Fibroblast of lung (primary cell): ENCODE measurements at regions not wholly inside any gene's neighbourhood (a gene's known extent, or its start where the extent isn't known, plus 50 kb on each side); places are given as distances from the start of the nearest gene placed in this dataset.
A peak's percentile ranks its signal among the peaks of the same experiment; 100 is the strongest.

Experiments used
- DNase-seq, 2 donors: peaks; one replicate each; pipeline versions ENCODE4 v3.0.0 to v3.0.0-alpha.2; 2010; ENCODE audit warnings: low read depth in 2 of 2
- H2AFZ ChIP-seq: 2 replicates; pipeline ENCODE4 v1.5.1; 2012; ENCODE audit warnings: low read length, control low read depth, inconsistent platforms
- H3K27ac ChIP-seq: 2 replicates; pipeline ENCODE4 v1.5.1; 2011; ENCODE audit warnings: low read length, control low read depth; ENCODE audit not compliant: insufficient read depth
- H3K27me3 ChIP-seq: 2 replicates; pipeline ENCODE4 v1.5.1; 2011; ENCODE audit warnings: mild to moderate bottlenecking, low read length; ENCODE audit not compliant: control insufficient read depth, insufficient read depth
- H3K36me3 ChIP-seq: 2 replicates; pipeline ENCODE4 v1.5.1; 2011; ENCODE audit warnings: low read length; ENCODE audit not compliant: control insufficient read depth, insufficient read depth
- H3K4me1 ChIP-seq: 2 replicates; pipeline ENCODE4 v1.5.1; 2011; ENCODE audit warnings: low read length; ENCODE audit not compliant: control insufficient read depth, insufficient read depth; ENCODE audit errors: extremely low read depth
- H3K4me2 ChIP-seq: 2 replicates; pipeline ENCODE4 v1.5.1; 2011; ENCODE audit warnings: low read length, control low read depth; ENCODE audit not compliant: insufficient read depth; ENCODE audit errors: extremely low read depth
- H3K4me3 ChIP-seq, 4 experiments: fragments of 200-600 bp in 1 of 4; sonication (generic) in 1 of 4; replicated peaks in 1 of 4; 2 replicates each; pipeline ENCODE4 v1.5.1; 2011 to 2016; ENCODE audit warnings: low read length in 4 of 4, low read depth in 3 of 4, mild to moderate bottlenecking in 3 of 4, control low read depth in 2 of 4, inconsistent platforms in 1 of 4, mixed read lengths in 1 of 4; ENCODE audit not compliant: insufficient read depth in 1 of 4; ENCODE audit errors: control extremely low read depth in 1 of 4
- H3K79me2 ChIP-seq: 2 replicates; pipeline ENCODE4 v1.5.1; 2012; ENCODE audit warnings: mild to moderate bottlenecking, low read length, inconsistent platforms; ENCODE audit not compliant: control insufficient read depth, insufficient read depth
- H3K9ac ChIP-seq: 2 replicates; pipeline ENCODE4 v1.5.1; 2011; ENCODE audit warnings: mild to moderate bottlenecking, low read length, control low read depth; ENCODE audit not compliant: insufficient read depth
- H3K9me3 ChIP-seq: 2 replicates; pipeline ENCODE4 v1.5.1; 2012; ENCODE audit warnings: low read depth, low read length; ENCODE audit not compliant: control insufficient read depth, insufficient read depth
- H4K20me1 ChIP-seq: 2 replicates; pipeline ENCODE4 v1.5.1; 2011; ENCODE audit warnings: low read length; ENCODE audit not compliant: control insufficient read depth, insufficient read depth; ENCODE audit errors: extremely low read depth
- EZH2 ChIP-seq: IDR thresholded peaks from 2 replicates; pipeline ENCODE4 v1.5.1; 2012; ENCODE audit warnings: low read length, control low read depth, mild to moderate bottlenecking; ENCODE audit errors: missing control alignments
- TF ChIP-seq, protein P1 (sequence below), 2 donors: IDR thresholded peaks in 1 of 2; conservative IDR thresholded peaks in 1 of 2; 1 replicate in 1 of 2; 2 replicates in 1 of 2; pipeline ENCODE4 v1.5.1; 2011 to 2012; ENCODE audit warnings: low read length in 2 of 2, control low read depth in 1 of 2, inconsistent platforms in 1 of 2, low read depth in 1 of 2, mild to moderate bottlenecking in 1 of 2

GRCh38 chr9:23120630-23121029 lies 674.0 kb downstream of the DMRTA1 start:
- Histone ChIP-seq H3K27me3 (no peaks in the 10 kb centered on the region), H4K20me1 (no peaks in the 10 kb centered on the region), H3K9ac (no peak overlapping the region), H3K9me3 (no peaks in the 10 kb centered on the region), H3K4me1 (no peaks in the 10 kb centered on the region), H3K27ac (no peak overlapping the region), H3K36me3 (no peaks in the 10 kb centered on the region), H3K4me2 (no peak overlapping the region), H3K79me2 (no peaks in the 10 kb centered on the region), H3K4me3 (no peak overlapping the region), H2AFZ (no peak overlapping the region)
- no peak for TF ChIP-seq EZH2
- TF ChIP-seq, protein P1, sequence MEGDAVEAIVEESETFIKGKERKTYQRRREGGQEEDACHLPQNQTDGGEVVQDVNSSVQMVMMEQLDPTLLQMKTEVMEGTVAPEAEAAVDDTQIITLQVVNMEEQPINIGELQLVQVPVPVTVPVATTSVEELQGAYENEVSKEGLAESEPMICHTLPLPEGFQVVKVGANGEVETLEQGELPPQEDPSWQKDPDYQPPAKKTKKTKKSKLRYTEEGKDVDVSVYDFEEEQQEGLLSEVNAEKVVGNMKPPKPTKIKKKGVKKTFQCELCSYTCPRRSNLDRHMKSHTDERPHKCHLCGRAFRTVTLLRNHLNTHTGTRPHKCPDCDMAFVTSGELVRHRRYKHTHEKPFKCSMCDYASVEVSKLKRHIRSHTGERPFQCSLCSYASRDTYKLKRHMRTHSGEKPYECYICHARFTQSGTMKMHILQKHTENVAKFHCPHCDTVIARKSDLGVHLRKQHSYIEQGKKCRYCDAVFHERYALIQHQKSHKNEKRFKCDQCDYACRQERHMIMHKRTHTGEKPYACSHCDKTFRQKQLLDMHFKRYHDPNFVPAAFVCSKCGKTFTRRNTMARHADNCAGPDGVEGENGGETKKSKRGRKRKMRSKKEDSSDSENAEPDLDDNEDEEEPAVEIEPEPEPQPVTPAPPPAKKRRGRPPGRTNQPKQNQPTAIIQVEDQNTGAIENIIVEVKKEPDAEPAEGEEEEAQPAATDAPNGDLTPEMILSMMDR (conservative IDR thresholded peaks at IDR 0.05 in 1 of 2, IDR thresholded peaks at IDR 0.05 in 1 of 2; ENCODE audit: low read depth in 1 of 2, low read length in 2 of 2), result no peak
- DNase-seq, result no peak

- Histone ChIP-seq H3K4me1 (no peaks in the 10 kb centered on the region), H3K27ac (no peak overlapping the region), H3K4me3 (no peak overlapping the region), H3K9me3 (no peaks in the 10 kb centered on the region), H2AFZ (no peak overlapping the region), H3K4me2 (no peak overlapping the region), H3K79me2 (no peaks in the 10 kb centered on the region), H3K36me3 (no peaks in the 10 kb centered on the region), H4K20me1 (no peaks in the 10 kb centered on the region), H3K27me3 (no peaks in the 10 kb centered on the region), H3K9ac (no peak overlapping the region)
- DNase-seq, result peak; percentile 1 to 33
- TF ChIP-seq EZH2, result no peak
- TF ChIP-seq, protein P1 (conservative IDR thresholded peaks at IDR 0.05 in 1 of 2, IDR thresholded peaks at IDR 0.05 in 1 of 2; ENCODE audit: low read depth in 1 of 2, low read length in 2 of 2), result peak; percentile 43 to 69
Measured at GRCh38 chr9:23123048-23123632, 676.5 kb downstream of the DMRTA1 start.

DNA sequence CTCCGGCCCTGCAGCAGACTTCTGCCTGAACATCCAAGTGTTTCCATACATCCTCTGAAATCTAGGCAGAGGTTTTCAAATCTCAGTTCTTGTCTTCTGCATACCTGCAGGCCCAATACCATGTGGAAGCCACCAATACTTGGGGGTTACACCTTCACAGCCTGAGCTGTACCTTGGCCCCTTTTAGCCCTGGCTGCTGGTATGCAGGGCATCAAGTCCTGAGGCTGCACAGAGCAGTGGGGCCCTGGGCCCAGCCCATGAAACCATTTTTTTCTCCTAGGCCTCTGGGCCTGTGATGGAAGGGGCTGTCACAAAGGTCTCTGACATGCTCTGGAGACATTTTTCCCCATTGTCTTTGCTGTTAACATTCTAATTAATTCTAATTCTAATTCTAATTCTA lies 680.6 kb downstream of the ELAVL2 start:
- no peaks in the 10 kb centered on the region for H3K4me1 ChIP-seq
- H3K36me3 ChIP-seq, result no peaks in the 10 kb centered on the region
- H3K4me3 ChIP-seq, result no peak overlapping the region
- no peak for DNase-seq
- H3K9me3 ChIP-seq, result no peaks in the 10 kb centered on the region
- H3K4me2 ChIP-seq, result no peak overlapping the region
- H3K9ac ChIP-seq, result no peak overlapping the region
- no peak for TF ChIP-seq EZH2
- TF ChIP-seq, protein P1 (conservative IDR thresholded peaks at IDR 0.05 in 1 of 2, IDR thresholded peaks at IDR 0.05 in 1 of 2; ENCODE audit: low read depth in 1 of 2, low read length in 2 of 2), result no peak
- H4K20me1 ChIP-seq, result no peaks in the 10 kb centered on the region
- H3K27ac ChIP-seq, result no peak overlapping the region
- H3K79me2 ChIP-seq, result no peaks in the 10 kb centered on the region
- H2AFZ ChIP-seq, result no peak overlapping the region
- H3K27me3 ChIP-seq, result no peaks in the 10 kb centered on the region
